Trophoblast cell (in vitro differentiated cells and primary cell): ENCODE measurements at regions not wholly inside any gene's neighbourhood (a gene's known extent, or its start where the extent isn't known, plus 50 kb on each side); places are given as distances from the start of the nearest gene placed in this dataset.

ENCODE experiments used
- DNase-seq, 2 donors: peaks; one replicate each; pipeline ENCODE4 v3.0.0-alpha.2; 2016
- H2AFZ ChIP-seq: 2 replicates; pipeline ENCODE4 v1.6.1; 2013; ENCODE audit warnings: low read length, moderate library complexity, mild to moderate bottlenecking; ENCODE audit not compliant: insufficient read depth, poor library complexity
- H2AK5ac ChIP-seq: 2 replicates; pipeline ENCODE4 v1.6.1; 2013; ENCODE audit warnings: mild to moderate bottlenecking, low read length
- H2BK120ac ChIP-seq: 2 replicates; pipeline ENCODE4 v1.6.1; 2013; ENCODE audit warnings: low read length, mild to moderate bottlenecking, moderate library complexity; ENCODE audit not compliant: insufficient read depth, poor library complexity
- H2BK12ac ChIP-seq: 2 replicates; pipeline ENCODE4 v1.6.1; 2013; ENCODE audit warnings: mild to moderate bottlenecking, low read length, moderate library complexity
- H2BK5ac ChIP-seq: 2 replicates; pipeline ENCODE4 v1.6.1; 2013; ENCODE audit warnings: low read length, low read depth, moderate library complexity, mild to moderate bottlenecking; ENCODE audit not compliant: poor library complexity
- H3K14ac ChIP-seq: 2 replicates; pipeline ENCODE4 v1.6.1; 2013; ENCODE audit warnings: mild to moderate bottlenecking, low read length
- H3K18ac ChIP-seq: 2 replicates; pipeline ENCODE4 v1.6.1; 2013; ENCODE audit warnings: mild to moderate bottlenecking, low read length
- H3K23ac ChIP-seq: 2 replicates; pipeline ENCODE4 v1.6.1; 2013; ENCODE audit warnings: low read length
- H3K27ac ChIP-seq: 2 replicates; pipeline ENCODE4 v1.5.1; 2013; ENCODE audit warnings: low read depth, mild to moderate bottlenecking, inconsistent platforms, low read length, moderate library complexity
- H3K27me3 ChIP-seq: 2 replicates; pipeline ENCODE4 v1.6.1; 2013; ENCODE audit warnings: inconsistent platforms, mild to moderate bottlenecking, low read length, moderate library complexity; ENCODE audit not compliant: insufficient read depth
- H3K36me3 ChIP-seq, 2 experiments: 1 replicate in 1 of 2; 2 replicates in 1 of 2; pipeline ENCODE4 v1.6.1; 2013; ENCODE audit warnings: low read length in 2 of 2, mild to moderate bottlenecking in 2 of 2, moderate library complexity in 1 of 2; ENCODE audit not compliant: insufficient read depth in 2 of 2, control insufficient read depth in 1 of 2
- H3K4ac ChIP-seq: 2 replicates; pipeline ENCODE4 v1.6.1; 2013; ENCODE audit warnings: low read depth, mild to moderate bottlenecking, low read length, moderate library complexity
- H3K4me1 ChIP-seq, 2 experiments: 1 replicate in 1 of 2; 2 replicates in 1 of 2; pipeline ENCODE4 v1.6.1; 2013; ENCODE audit warnings: low read length in 2 of 2, mild to moderate bottlenecking in 2 of 2, moderate library complexity in 1 of 2; ENCODE audit not compliant: insufficient read depth in 2 of 2, control insufficient read depth in 1 of 2
- H3K4me2 ChIP-seq: 2 replicates; pipeline ENCODE4 v1.6.1; 2013; ENCODE audit warnings: inconsistent platforms, mild to moderate bottlenecking, low read length, moderate library complexity
- H3K4me3 ChIP-seq: 2 replicates; pipeline ENCODE4 v1.5.1; 2013; ENCODE audit warnings: mild to moderate bottlenecking, low read depth, low read length, inconsistent platforms
- H3K79me1 ChIP-seq: one replicate; pipeline ENCODE4 v1.6.1; 2013; ENCODE audit warnings: low read length
- H3K79me2 ChIP-seq: 2 replicates; pipeline ENCODE4 v1.6.1; 2013; ENCODE audit warnings: low read length, mild to moderate bottlenecking; ENCODE audit not compliant: control insufficient read depth, insufficient read depth, poor library complexity
- H3K9ac ChIP-seq: 2 replicates; pipeline ENCODE4 v1.6.1; 2013; ENCODE audit warnings: mild to moderate bottlenecking, low read length
- H3K9me3 ChIP-seq: 2 replicates; pipeline ENCODE4 v1.6.1; 2013; ENCODE audit warnings: low read depth, mild to moderate bottlenecking, control low read depth, inconsistent platforms, low read length; ENCODE audit not compliant: insufficient read depth
- H4K12ac ChIP-seq: 2 replicates; pipeline ENCODE4 v1.6.1; 2013; ENCODE audit warnings: low read depth, mild to moderate bottlenecking, low read length, moderate library complexity
- H4K8ac ChIP-seq: 2 replicates; pipeline ENCODE4 v1.6.1; 2013; ENCODE audit warnings: low read depth, mild to moderate bottlenecking, low read length, moderate library complexity
- H4K91ac ChIP-seq: one replicate; pipeline ENCODE4 v1.6.1; 2013; ENCODE audit warnings: low read depth, mild to moderate bottlenecking, low read length, moderate library complexity
- WGBS: extraction: QIAGEN DNeasy Blood & Tissue Kit; methylation state at CpG from one replicate; pipeline ENCODE4 v1.1.7; 2013; ENCODE audit warnings: missing lambda C conversion rate; ENCODE audit not compliant: insufficient read length, insufficient coverage; ENCODE audit errors: extremely low coverage; 5-methylcytosine and 5-hydroxymethylcytosine counted together

DNA sequence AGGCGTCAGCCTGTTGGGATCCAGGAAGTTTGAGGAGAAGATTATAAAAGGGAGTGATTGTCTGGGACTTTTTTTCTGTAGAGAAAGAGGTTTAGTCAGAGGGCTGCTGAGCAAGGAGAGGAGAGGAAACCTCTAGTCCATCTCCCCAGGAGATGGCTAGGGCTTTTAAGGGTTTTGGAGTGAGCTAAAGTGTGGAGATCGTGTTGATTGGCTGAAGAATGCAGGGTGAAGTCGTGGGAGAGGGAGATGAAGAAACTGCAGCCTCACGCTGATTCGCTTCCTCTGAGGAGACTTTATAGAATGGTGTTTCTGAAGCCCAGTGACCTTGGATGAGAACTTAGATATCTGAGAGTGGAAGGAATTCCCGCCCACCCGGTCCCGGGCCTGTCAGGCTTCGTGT, 193.7 kb upstream of the PWP1 start:
- Histone ChIP-seq H3K79me2 (no peaks in the 10 kb centered on the region), H3K27me3 (no peaks in the 10 kb centered on the region), H2AFZ (no peak overlapping the region), H3K9me3 (no peaks in the 10 kb centered on the region), H4K12ac (no peak overlapping the region), H3K4me2 (no peak overlapping the region), H2BK12ac (no peak overlapping the region), H2BK120ac (no peak overlapping the region), H3K18ac (no peak overlapping the region), H2AK5ac (no peak overlapping the region), H3K4me3 (no peak overlapping the region), H3K36me3 (no peaks in the 10 kb centered on the region), H3K4ac (no peak overlapping the region), H3K27ac (no peak overlapping the region), H3K14ac (no peak overlapping the region), H4K8ac (no peak overlapping the region), H4K91ac (no peak overlapping the region), H2BK5ac (no peak overlapping the region), H3K9ac (no peak overlapping the region), H3K79me1 (no peaks in the 10 kb centered on the region), H3K23ac (no peak overlapping the region), H3K4me1 (no peaks in the 10 kb centered on the region)
- WGBS, result no CpG with 5 or more reads among the region's 9 CpGs
- DNase-seq, result no peak

GRCh38 chr12:107492393-107493134, 193.0 kb upstream of the PWP1 start:
- WGBS, result no CpG with 5 or more reads among the region's 6 CpGs
- H3K79me1 ChIP-seq, result no peaks in the 10 kb centered on the region

GRCh38 chr12:107493135-107493494, 192.5 kb upstream of the PWP1 start:
- no peak overlapping the region for H3K27ac ChIP-seq
- H3K18ac ChIP-seq, result no peak overlapping the region
- H3K14ac ChIP-seq, result no peak overlapping the region
- H2AFZ ChIP-seq, result no peak overlapping the region
- no peak overlapping the region for H4K8ac ChIP-seq
- H3K4ac ChIP-seq, result no peak overlapping the region
- H3K27me3 ChIP-seq, result no peaks in the 10 kb centered on the region
- no peak overlapping the region for H3K9ac ChIP-seq
- no peak overlapping the region for H2BK12ac ChIP-seq
- H4K91ac ChIP-seq, result no peak overlapping the region
- no CpG with 5 or more reads among the region's 4 CpGs for WGBS
- H3K36me3 ChIP-seq, result no peaks in the 10 kb centered on the region
- no peaks in the 10 kb centered on the region for H3K4me1 ChIP-seq
- H3K23ac ChIP-seq, result no peak overlapping the region
- no peak overlapping the region for H2AK5ac ChIP-seq
- H3K4me2 ChIP-seq, result no peak overlapping the region
- DNase-seq, result no peak
- no peak overlapping the region for H2BK5ac ChIP-seq
- H3K9me3 ChIP-seq, result no peaks in the 10 kb centered on the region
- no peaks in the 10 kb centered on the region for H3K79me1 ChIP-seq
- H4K12ac ChIP-seq, result no peak overlapping the region
- no peak overlapping the region for H2BK120ac ChIP-seq
- H3K79me2 ChIP-seq, result no peaks in the 10 kb centered on the region
- H3K4me3 ChIP-seq, result no peak overlapping the region

More at GRCh38 chr12:107492393-107493134, 193.0 kb upstream of the PWP1 start:
- Histone ChIP-seq H4K8ac (no peak overlapping the region), H3K36me3 (no peaks in the 10 kb centered on the region), H2BK12ac (no peak overlapping the region), H3K79me2 (no peaks in the 10 kb centered on the region), H3K18ac (no peak overlapping the region), H3K9ac (no peak overlapping the region), H3K4me3 (no peak overlapping the region), H3K9me3 (no peaks in the 10 kb centered on the region), H2AFZ (no peak overlapping the region), H3K4me1 (no peaks in the 10 kb centered on the region), H3K4me2 (no peak overlapping the region), H3K27ac (no peak overlapping the region), H2AK5ac (no peak overlapping the region), H3K4ac (no peak overlapping the region), H3K23ac (no peak overlapping the region), H2BK5ac (no peak overlapping the region), H3K27me3 (no peaks in the 10 kb centered on the region), H4K91ac (no peak overlapping the region), H3K14ac (no peak overlapping the region), H2BK120ac (no peak overlapping the region), H4K12ac (no peak overlapping the region)
- no peak for DNase-seq

GRCh38 chr12:107493666-107494065, 191.9 kb upstream of the PWP1 start:
- no peak overlapping the region for H3K9ac ChIP-seq
- no peak overlapping the region for H2BK5ac ChIP-seq
- H3K79me1 ChIP-seq, result no peaks in the 10 kb centered on the region
- H3K27ac ChIP-seq, result no peak overlapping the region
- no peak overlapping the region for H2AFZ ChIP-seq
- no peaks in the 10 kb centered on the region for H3K79me2 ChIP-seq
- DNase-seq, result no peak
- no peak overlapping the region for H4K91ac ChIP-seq
- no peak overlapping the region for H4K12ac ChIP-seq
- H3K36me3 ChIP-seq, result no peaks in the 10 kb centered on the region
- no CpG with 5 or more reads among the region's 2 CpGs for WGBS
- H3K4me3 ChIP-seq, result no peak overlapping the region
- H3K4me1 ChIP-seq, result no peaks in the 10 kb centered on the region
- no peak overlapping the region for H2BK12ac ChIP-seq
- H3K4me2 ChIP-seq, result no peak overlapping the region
- no peak overlapping the region for H3K23ac ChIP-seq
- no peak overlapping the region for H3K18ac ChIP-seq
- no peaks in the 10 kb centered on the region for H3K9me3 ChIP-seq
- H3K4ac ChIP-seq, result no peak overlapping the region
- no peaks in the 10 kb centered on the region for H3K27me3 ChIP-seq
- H2BK120ac ChIP-seq, result no peak overlapping the region
- H4K8ac ChIP-seq, result no peak overlapping the region
- H2AK5ac ChIP-seq, result no peak overlapping the region
- no peak overlapping the region for H3K14ac ChIP-seq
